Gastroesophageal sphincter (tissue), 4 donors: ENCODE measurements at regions not wholly inside any gene's neighbourhood (a gene's known extent, or its start where the extent isn't known, plus 50 kb on each side); places are given as distances from the start of the nearest gene placed in this dataset.

Experiments used
- ATAC-seq: fragments of 150-250 bp; one replicate; pipeline ENCODE4 v1.9.1; 2016; ENCODE audit warnings: mild to moderate bottlenecking, moderate library complexity
- H3K27ac ChIP-seq, 4 donors: fragments of 200-600 bp; sonication (generic) in 3 of 4; 1 replicate in 3 of 4; 2 replicates in 1 of 4; pipeline ENCODE4 v1.5.1; 2016 to 2019
- H3K27me3 ChIP-seq: fragments of 200-600 bp; sonication (generic); one replicate; pipeline ENCODE4 v1.5.1; 2019
- H3K36me3 ChIP-seq, 2 donors: fragments of 200-600 bp; sonication (generic); one replicate each; pipeline ENCODE4 v1.5.1; 2019; ENCODE audit warnings: control low read depth in 1 of 2
- H3K4me1 ChIP-seq, 3 donors: fragments of 200-600 bp; sonication (generic); 1 replicate in 2 of 3; 2 replicates in 1 of 3; pipeline ENCODE4 v1.5.1; 2016 to 2019; ENCODE audit warnings: control low read depth in 2 of 3
- H3K4me3 ChIP-seq, 2 donors: fragments of 200-600 bp; sonication (generic); one replicate each; pipeline ENCODE4 v1.5.1; 2019; ENCODE audit warnings: mild to moderate bottlenecking in 1 of 2, moderate library complexity in 1 of 2
- H3K9me3 ChIP-seq, 3 donors: fragments of 200-600 bp; sonication (generic); one replicate each; pipeline ENCODE4 v1.5.1; 2017 to 2019; ENCODE audit warnings: control low read depth in 2 of 3
- EP300 ChIP-seq: sonication (generic); formaldehyde crosslinking; IDR thresholded peaks from one replicate; pipeline ENCODE4 v1.6.1; 2017; ENCODE audit warnings: antibody characterized with exemption, mild to moderate bottlenecking
- POLR2A ChIP-seq, 2 donors: fragments of 450-650 bp; IDR thresholded peaks; one replicate each; pipeline ENCODE4 v1.6.1; 2017; ENCODE audit warnings: antibody characterized with exemption in 2 of 2, mild to moderate bottlenecking in 2 of 2, moderate library complexity in 1 of 2
- POLR2AphosphoS5 ChIP-seq: sonication (generic); formaldehyde crosslinking; IDR thresholded peaks from one replicate; pipeline ENCODE4 v1.6.1; 2017; ENCODE audit warnings: antibody characterized with exemption
- WGBS, 2 donors: methylation state at CpG; one replicate each; pipeline ENCODE4 v1.1.5; 2018; ENCODE audit warnings: low coverage in 1 of 2; 5-methylcytosine and 5-hydroxymethylcytosine counted together
- TF ChIP-seq, protein P1 (sequence below), 4 experiments: fragments of 200-600 bp in 2 of 4; fragments of 450-650 bp in 2 of 4; sonication (generic) in 1 of 4; IDR thresholded peaks; one replicate each; pipeline ENCODE4 v1.5.1; 2017 to 2019; ENCODE audit warnings: antibody characterized with exemption in 4 of 4, mild to moderate bottlenecking in 2 of 4, moderate library complexity in 2 of 4

DNA sequence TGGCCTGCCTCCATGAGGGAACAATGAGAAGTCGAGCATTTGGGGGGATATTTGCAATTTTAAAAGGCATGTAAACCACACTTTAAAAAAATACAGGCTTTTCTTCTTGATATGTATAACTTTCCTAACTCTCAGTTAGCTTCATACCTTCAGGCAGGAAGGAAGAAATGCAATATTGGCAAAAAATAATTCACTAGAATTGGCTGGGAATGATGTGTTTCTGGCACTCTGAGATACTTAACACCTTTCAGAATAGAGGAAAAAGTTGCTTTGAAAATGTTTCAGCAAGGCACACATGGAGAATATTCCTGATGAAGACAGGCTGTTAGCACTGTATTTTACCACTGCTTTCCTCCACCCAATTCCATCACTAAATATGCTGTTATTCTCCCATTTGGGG, 747.6 kb downstream of the HDGFL1 start:
- no peak overlapping the region for H3K27ac ChIP-seq
- H3K4me1 ChIP-seq, result no peaks in the 10 kb centered on the region
- TF ChIP-seq EP300, result no peak
- TF ChIP-seq, protein P1, sequence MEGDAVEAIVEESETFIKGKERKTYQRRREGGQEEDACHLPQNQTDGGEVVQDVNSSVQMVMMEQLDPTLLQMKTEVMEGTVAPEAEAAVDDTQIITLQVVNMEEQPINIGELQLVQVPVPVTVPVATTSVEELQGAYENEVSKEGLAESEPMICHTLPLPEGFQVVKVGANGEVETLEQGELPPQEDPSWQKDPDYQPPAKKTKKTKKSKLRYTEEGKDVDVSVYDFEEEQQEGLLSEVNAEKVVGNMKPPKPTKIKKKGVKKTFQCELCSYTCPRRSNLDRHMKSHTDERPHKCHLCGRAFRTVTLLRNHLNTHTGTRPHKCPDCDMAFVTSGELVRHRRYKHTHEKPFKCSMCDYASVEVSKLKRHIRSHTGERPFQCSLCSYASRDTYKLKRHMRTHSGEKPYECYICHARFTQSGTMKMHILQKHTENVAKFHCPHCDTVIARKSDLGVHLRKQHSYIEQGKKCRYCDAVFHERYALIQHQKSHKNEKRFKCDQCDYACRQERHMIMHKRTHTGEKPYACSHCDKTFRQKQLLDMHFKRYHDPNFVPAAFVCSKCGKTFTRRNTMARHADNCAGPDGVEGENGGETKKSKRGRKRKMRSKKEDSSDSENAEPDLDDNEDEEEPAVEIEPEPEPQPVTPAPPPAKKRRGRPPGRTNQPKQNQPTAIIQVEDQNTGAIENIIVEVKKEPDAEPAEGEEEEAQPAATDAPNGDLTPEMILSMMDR (IDR thresholded peaks at IDR 0.05), result no peak
- TF ChIP-seq POLR2A (IDR thresholded peaks at IDR 0.05), result no peak
- TF ChIP-seq POLR2AphosphoS5, result no peak
- H3K36me3 ChIP-seq, result no peaks in the 10 kb centered on the region
- no peaks in the 10 kb centered on the region for H3K27me3 ChIP-seq
- no peak for ATAC-seq
- 83 to 88% methylated on average over 1 of the region's 1 CpG for WGBS, 2 donors
- H3K9me3 ChIP-seq, result no peaks in the 10 kb centered on the region
- no peak overlapping the region for H3K4me3 ChIP-seq

DNA sequence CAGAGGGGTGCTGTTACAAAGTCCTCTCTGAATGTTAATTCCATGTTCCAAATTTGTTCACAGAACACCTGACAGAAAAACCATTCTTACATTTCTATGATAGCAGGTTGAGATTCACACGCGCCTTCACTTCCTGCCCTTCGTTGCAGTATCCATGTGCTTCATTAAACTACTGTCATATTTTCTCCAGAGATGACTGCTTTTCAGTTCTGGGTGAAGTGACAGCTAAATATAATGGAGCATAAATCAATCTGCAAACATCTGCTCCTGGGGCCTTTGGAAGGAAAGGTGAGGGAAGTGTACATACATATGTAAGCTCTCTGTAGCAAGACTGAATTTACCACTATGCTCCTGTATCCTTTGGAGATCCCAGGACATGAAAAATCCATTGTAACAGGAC, 750.2 kb downstream of the HDGFL1 start:
- H3K36me3 ChIP-seq, result no peaks in the 10 kb centered on the region
- no peak for ATAC-seq
- 76 to 88% methylated on average over 3 of the region's 3 CpGs for WGBS, 2 donors

DNA sequence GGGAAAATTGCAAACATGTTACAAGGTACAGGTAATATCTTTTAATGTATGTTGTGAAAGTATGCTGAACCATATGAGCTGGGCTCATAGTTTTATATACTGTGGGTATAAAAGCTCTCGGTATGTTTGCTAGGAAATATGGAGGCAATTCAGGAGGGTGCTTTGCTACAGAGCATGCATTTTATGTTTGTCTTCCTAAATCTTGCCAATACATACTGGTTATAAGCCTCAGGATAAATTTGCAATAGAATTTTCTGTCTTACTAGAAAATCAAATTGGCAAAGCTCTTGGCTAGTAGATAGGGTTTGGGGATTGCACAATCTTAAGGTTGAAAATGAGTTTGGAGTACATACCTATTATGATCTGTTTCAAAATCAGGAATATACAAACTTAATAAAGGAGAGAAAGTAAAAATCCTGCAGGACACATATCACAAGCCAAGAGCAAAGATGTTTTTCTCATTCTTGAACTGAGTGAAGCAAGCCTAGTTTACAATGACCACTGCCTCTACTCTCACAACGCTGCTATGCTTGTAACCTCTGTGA, 751.2 kb downstream of the HDGFL1 start:
- 84 to 86% methylated on average over 2 of the region's 2 CpGs for WGBS, 2 donors
- no peak overlapping the region for H3K27ac ChIP-seq
- no peaks in the 10 kb centered on the region for H3K9me3 ChIP-seq
- TF ChIP-seq EP300 (no peak), POLR2AphosphoS5 (no peak), POLR2A (IDR thresholded peaks at IDR 0.05) (no peak)
- TF ChIP-seq, protein P1 (IDR thresholded peaks at IDR 0.05), result no peak
- no peaks in the 10 kb centered on the region for H3K36me3 ChIP-seq
- no peak overlapping the region for H3K4me3 ChIP-seq
- H3K4me1 ChIP-seq, result no peaks in the 10 kb centered on the region
- no peaks in the 10 kb centered on the region for H3K27me3 ChIP-seq
- no peak for ATAC-seq

More for the DNA sequence above, 750.2 kb downstream of the HDGFL1 start:
- Histone ChIP-seq H3K27ac (no peak overlapping the region), H3K27me3 (no peaks in the 10 kb centered on the region), H3K4me3 (no peak overlapping the region), H3K4me1 (no peaks in the 10 kb centered on the region), H3K9me3 (no peaks in the 10 kb centered on the region)
- TF ChIP-seq EP300 (no peak), POLR2A (IDR thresholded peaks at IDR 0.05) (no peak), POLR2AphosphoS5 (no peak)
- TF ChIP-seq, protein P1 (IDR thresholded peaks at IDR 0.05), result no peak

DNA sequence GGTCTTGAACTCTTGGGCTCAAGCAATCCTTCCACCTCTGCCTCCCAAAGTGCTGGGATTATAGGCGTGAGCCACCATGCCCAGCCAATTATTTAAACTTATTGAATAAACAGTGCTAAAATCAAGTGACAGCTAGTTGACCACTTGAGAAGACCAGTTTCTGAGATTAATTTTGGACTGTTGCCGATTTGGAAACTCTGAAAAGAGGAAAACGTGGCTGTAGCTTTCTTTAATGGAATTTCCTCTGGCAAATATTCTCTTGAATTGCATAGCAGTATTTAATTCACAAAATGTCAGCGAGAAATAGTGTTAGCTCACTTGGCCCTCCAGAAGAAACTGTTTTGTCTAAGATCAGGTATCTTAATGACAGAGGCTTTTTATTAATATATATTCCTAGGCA, 754.5 kb downstream of the HDGFL1 start:
- 56 to 77% methylated on average over 4 of the region's 4 CpGs for WGBS, 2 donors
- no peaks in the 10 kb centered on the region for H3K4me1 ChIP-seq
- H3K27me3 ChIP-seq, result no peaks in the 10 kb centered on the region
- H3K9me3 ChIP-seq, result no peaks in the 10 kb centered on the region
- no peak for ATAC-seq
- no peak overlapping the region for H3K27ac ChIP-seq
- no peak overlapping the region for H3K4me3 ChIP-seq
- TF ChIP-seq POLR2A (IDR thresholded peaks at IDR 0.05) (no peak), POLR2AphosphoS5 (no peak), EP300 (no peak)
- TF ChIP-seq, protein P1 (IDR thresholded peaks at IDR 0.05), result no peak
- H3K36me3 ChIP-seq, result no peaks in the 10 kb centered on the region

DNA sequence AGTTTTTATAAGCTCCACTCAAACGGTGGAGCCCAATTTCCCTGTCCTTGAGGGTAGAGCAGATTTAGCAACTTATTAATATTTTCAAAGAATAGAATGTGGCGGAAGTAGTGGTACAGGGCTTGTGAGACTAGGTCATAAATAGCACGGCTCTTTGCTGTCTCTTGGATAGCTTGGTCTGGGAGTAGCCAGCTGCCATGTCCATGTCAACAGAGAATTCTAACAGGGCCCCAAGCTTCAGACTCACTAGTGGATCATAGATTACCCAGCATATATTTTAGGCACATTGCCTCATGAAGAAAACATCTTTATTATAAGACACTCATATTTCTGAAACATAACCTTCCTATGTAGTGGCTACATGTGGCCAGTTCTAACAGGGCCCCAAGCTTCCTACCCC, 755.7 kb downstream of the HDGFL1 start:
- Histone ChIP-seq H3K27me3 (no peaks in the 10 kb centered on the region), H3K36me3 (no peaks in the 10 kb centered on the region), H3K27ac (no peak overlapping the region), H3K4me3 (no peak overlapping the region), H3K9me3 (no peaks in the 10 kb centered on the region), H3K4me1 (no peaks in the 10 kb centered on the region)
- 69 to 80% methylated on average over 2 to 3 of the region's 3 CpGs for WGBS, 2 donors
- ATAC-seq, result no peak
- TF ChIP-seq POLR2AphosphoS5, result no peak
- no peak for TF ChIP-seq EP300
- TF ChIP-seq, protein P1 (IDR thresholded peaks at IDR 0.05), result no peak
- TF ChIP-seq POLR2A (IDR thresholded peaks at IDR 0.05), result no peak
